ENCODE measurements at regions not wholly inside any gene's neighbourhood (a gene's known extent, or its start where the extent isn't known, plus 50 kb on each side); places are given as distances from the start of the nearest gene placed in this dataset.

DNA sequence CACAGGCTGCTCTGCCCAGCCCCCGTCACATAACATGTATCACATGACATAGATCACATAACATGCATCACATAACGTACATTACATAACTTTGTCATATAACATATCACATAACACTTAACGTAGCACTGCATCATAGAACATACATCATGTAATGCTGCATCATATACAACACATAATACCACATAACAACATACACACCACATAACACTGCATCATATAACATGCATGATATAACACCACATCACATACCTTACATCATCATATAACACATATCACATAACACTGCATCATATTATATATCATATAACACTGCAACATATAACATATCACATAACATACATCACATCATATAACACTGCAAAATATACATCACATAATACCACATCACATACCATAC is 83.8 kb downstream of the AXIN2 start:
- Histone ChIP-seq H3K9me3 (ENCODE audit: control insufficient read depth in 2 of 3, insufficient read depth in 1 of 3, low read length in 3 of 3) (no peaks in the 10 kb centered on the region), H3K4me3 (ENCODE audit: low read length in 3 of 3) (no peak overlapping the region), H3K4me1 (ENCODE audit: control insufficient read depth in 2 of 3, insufficient read depth in 2 of 3, low read depth in 1 of 3, low read length in 3 of 3) (peaks cover 0 to 2% (median 0%) of the 10 kb centered on the region in 3 donors), H3K27me3 (ENCODE audit: control insufficient read depth, insufficient read depth, low read length) (no peaks in the 10 kb centered on the region), H3K9ac (ENCODE audit: low read length in 3 of 3) (no peak overlapping the region), H3K36me3 (ENCODE audit: control insufficient read depth in 2 of 3, insufficient read depth in 3 of 3, low read length in 3 of 3) (no peaks in the 10 kb centered on the region), H3K27ac (ENCODE audit: low read depth in 2 of 2, low read length in 2 of 2) (no peak overlapping the region)
- DNase-seq (no peak), FAIRE-seq (no peak)
- intact Hi-C loops (cut with DNase I), result no loop called here
- TF ChIP-seq CTCF (IDR thresholded peaks at IDR 0.05; ENCODE audit: borderline replicate concordance, extremely low read depth, insufficient read depth), result no peak

DNA sequence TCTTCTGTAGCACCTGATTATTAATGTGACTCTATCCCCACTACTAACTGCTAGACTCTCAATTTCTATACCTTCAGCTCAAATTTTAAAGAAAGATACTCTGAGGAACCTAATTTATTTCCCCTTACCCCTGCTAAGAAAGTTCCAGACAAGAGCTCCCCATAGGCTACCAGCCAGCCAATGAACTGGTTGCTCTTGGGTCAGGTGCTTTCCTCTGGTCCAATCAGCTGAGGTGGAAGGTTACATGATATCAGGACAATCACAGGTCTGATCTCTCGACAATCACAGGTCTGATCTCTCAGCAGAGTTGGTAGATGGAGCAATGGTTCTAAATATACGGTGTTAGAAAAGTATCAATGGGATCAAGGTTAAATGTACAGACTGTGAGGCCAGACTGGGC is 86.8 kb downstream of the AXIN2 start:
- Histone ChIP-seq H3K4me3 (ENCODE audit: low read length in 3 of 3) (no peak overlapping the region), H3K4me1 (ENCODE audit: control insufficient read depth in 2 of 3, insufficient read depth in 2 of 3, low read depth in 1 of 3, low read length in 3 of 3) (peaks cover 0 to 2% (median 0%) of the 10 kb centered on the region in 3 donors), H3K27me3 (ENCODE audit: control insufficient read depth, insufficient read depth, low read length) (no peaks in the 10 kb centered on the region), H3K27ac (ENCODE audit: low read depth in 2 of 2, low read length in 2 of 2) (no peak overlapping the region), H3K9me3 (ENCODE audit: control insufficient read depth in 2 of 3, insufficient read depth in 1 of 3, low read length in 3 of 3) (no peaks in the 10 kb centered on the region), H3K36me3 (ENCODE audit: control insufficient read depth in 2 of 3, insufficient read depth in 3 of 3, low read length in 3 of 3) (no peaks in the 10 kb centered on the region), H3K9ac (ENCODE audit: low read length in 3 of 3) (no peak overlapping the region)
- intact Hi-C loops (cut with DNase I), result no loop called here
- FAIRE-seq (no peak), DNase-seq (no peak)
- no peak for TF ChIP-seq CTCF (IDR thresholded peaks at IDR 0.05; ENCODE audit: borderline replicate concordance, extremely low read depth, insufficient read depth)

DNA sequence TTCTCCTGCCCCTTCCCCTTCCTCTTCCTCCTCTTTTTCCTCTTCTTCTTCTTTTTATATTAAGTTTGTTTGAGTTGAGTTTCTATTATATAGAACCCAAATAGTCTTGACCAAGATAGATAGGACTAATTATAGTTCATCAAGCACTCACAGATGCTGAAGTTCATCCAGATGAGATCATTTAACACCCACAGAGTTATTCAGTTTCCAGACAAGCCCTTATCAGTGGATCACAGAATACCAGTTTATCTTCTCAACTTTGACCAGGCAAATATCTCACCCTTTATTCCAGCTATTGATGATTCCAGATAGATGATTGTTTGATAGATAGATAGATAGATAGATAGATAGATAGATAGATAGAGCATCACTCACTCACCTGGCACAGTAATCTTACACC is 87.5 kb downstream of the AXIN2 start:
- no peaks in the 10 kb centered on the region for H3K9me3 ChIP-seq (ENCODE audit: control insufficient read depth in 2 of 3, insufficient read depth in 1 of 3, low read length in 3 of 3)
- DNase-seq, result no peak
- FAIRE-seq, result no peak
- no peaks in the 10 kb centered on the region for H3K36me3 ChIP-seq (ENCODE audit: control insufficient read depth in 2 of 3, insufficient read depth in 3 of 3, low read length in 3 of 3)
- no peak overlapping the region for H3K9ac ChIP-seq (ENCODE audit: low read length in 3 of 3)
- no peak overlapping the region for H3K4me3 ChIP-seq (ENCODE audit: low read length in 3 of 3)
- peaks cover 0 to 2% (median 0%) of the 10 kb centered on the region in 3 donors for H3K4me1 ChIP-seq (ENCODE audit: control insufficient read depth in 2 of 3, insufficient read depth in 2 of 3, low read depth in 1 of 3, low read length in 3 of 3)
- intact Hi-C loops (cut with DNase I), result no loop called here
- H3K27ac ChIP-seq (ENCODE audit: low read depth in 2 of 2, low read length in 2 of 2), result no peak overlapping the region
- no peak for TF ChIP-seq CTCF (IDR thresholded peaks at IDR 0.05; ENCODE audit: borderline replicate concordance, extremely low read depth, insufficient read depth)
- H3K27me3 ChIP-seq (ENCODE audit: control insufficient read depth, insufficient read depth, low read length), result no peaks in the 10 kb centered on the region

DNA sequence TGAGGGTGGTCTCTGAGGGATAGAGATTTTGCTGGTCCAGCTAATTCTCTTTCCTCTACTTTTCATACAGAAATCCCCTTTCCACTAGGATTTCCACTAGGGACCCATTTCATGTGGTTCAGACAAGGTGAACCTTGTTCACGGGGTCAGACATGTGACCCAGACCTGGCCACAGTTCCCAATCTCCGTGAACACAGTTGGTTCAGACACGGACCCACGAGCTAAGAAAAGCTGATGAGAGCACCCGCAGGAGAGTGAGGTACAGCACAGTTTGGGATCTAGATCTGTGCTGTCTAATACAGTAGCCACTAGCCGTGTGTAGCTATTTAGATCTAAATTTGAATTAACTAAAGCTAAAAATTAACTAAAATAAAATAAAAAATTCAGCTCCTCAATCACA is 88.1 kb downstream of the AXIN2 start:
- Histone ChIP-seq H3K4me1 (ENCODE audit: control insufficient read depth in 2 of 3, insufficient read depth in 2 of 3, low read depth in 1 of 3, low read length in 3 of 3) (peaks cover 0 to 2% (median 0%) of the 10 kb centered on the region in 3 donors), H3K36me3 (ENCODE audit: control insufficient read depth in 2 of 3, insufficient read depth in 3 of 3, low read length in 3 of 3) (no peaks in the 10 kb centered on the region), H3K9ac (ENCODE audit: low read length in 3 of 3) (no peak overlapping the region), H3K27ac (ENCODE audit: low read depth in 2 of 2, low read length in 2 of 2) (no peak overlapping the region), H3K4me3 (ENCODE audit: low read length in 3 of 3) (no peak overlapping the region), H3K27me3 (ENCODE audit: control insufficient read depth, insufficient read depth, low read length) (no peaks in the 10 kb centered on the region), H3K9me3 (ENCODE audit: control insufficient read depth in 2 of 3, insufficient read depth in 1 of 3, low read length in 3 of 3) (no peaks in the 10 kb centered on the region)
- intact Hi-C loops (cut with DNase I), result no loop called here
- no peak for TF ChIP-seq CTCF (IDR thresholded peaks at IDR 0.05; ENCODE audit: borderline replicate concordance, extremely low read depth, insufficient read depth)
- FAIRE-seq (no peak), DNase-seq (no peak)
